ENCODE measurements at regions not wholly inside any gene's neighbourhood (a gene's known extent, or its start where the extent isn't known, plus 50 kb on each side); places are given as distances from the start of the nearest gene placed in this dataset.
"Not testable (repeated sequence)": the region's sequence is repeated elsewhere in the genome, so short reads cannot be mapped to it uniquely, and the experiment has no call there.

DNA sequence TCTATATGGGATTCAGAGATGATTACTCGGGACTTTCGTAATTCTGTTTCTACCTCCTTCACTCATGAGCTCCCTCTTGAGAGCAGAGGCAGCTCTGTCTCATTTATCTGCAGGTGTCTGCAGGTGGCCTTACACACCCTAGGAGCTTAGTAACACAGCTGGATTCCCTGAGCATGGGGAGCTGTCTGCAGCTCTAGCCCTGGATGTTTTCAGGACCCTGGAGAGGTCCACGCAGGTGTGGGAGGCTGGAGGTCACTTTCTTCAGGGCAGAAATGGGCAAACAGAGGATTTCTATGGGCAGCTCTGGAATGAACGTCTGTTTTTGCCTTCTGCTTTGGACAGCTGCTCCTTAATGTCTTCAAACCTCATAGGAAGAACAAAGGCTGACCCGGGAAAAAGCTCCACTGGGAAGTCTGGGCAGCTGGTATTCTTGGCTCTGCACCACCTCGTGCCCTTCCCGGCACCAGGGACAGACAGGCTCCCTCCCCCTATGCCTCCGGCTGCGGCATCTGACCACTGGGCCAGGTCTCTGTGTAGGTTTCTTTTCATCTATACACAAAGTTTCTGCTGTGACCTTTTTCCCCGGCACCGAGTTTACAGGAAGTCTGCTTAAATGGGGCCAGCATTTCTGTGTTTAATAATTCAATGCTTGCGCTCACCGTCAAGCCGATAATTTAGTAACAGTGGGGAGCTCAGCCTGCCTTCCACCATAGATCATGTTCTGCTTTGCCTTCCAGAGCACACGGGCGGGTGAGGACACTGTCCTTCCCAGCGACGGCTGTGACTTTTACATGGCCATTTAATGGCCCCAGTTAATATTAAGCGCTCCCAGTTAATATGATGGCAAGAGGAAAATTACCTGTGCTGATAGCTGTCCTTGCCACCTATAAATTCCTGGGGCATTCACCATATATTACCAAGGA lies 320.2 kb upstream of the SFSWAP start:
- no peak for DNase-seq (ENCODE audit: low spot score)

GRCh38 chr12:131391399-131391798 lies 319.5 kb upstream of the SFSWAP start:
- no peak for DNase-seq (ENCODE audit: low spot score)

GRCh38 chr12:131394752-131395151 lies 316.1 kb upstream of the SFSWAP start:
- DNase-seq (ENCODE audit: low spot score): not testable (repeated sequence)

DNA sequence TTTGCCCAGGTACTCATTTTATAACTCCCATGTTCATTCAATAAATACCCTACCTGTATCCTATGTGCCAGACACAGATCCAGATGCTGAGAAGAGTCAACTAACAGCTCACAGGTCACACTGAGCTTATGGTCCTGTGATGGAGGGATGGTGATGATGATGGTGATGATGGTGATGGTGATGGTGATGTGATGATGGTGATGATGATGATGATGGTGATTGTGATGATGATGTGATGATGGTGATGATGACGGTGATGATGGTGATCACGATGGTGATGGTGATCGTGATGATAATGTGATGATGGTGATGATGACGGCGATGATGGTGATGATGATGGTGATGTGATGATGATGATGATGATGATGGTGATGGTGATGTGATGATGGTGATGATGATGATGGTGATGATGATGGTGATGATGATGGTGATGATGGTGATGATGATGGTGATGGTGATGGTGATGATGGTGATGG lies 315.6 kb upstream of the SFSWAP start:
- not testable (repeated sequence) for DNase-seq (ENCODE audit: low spot score)

DNA sequence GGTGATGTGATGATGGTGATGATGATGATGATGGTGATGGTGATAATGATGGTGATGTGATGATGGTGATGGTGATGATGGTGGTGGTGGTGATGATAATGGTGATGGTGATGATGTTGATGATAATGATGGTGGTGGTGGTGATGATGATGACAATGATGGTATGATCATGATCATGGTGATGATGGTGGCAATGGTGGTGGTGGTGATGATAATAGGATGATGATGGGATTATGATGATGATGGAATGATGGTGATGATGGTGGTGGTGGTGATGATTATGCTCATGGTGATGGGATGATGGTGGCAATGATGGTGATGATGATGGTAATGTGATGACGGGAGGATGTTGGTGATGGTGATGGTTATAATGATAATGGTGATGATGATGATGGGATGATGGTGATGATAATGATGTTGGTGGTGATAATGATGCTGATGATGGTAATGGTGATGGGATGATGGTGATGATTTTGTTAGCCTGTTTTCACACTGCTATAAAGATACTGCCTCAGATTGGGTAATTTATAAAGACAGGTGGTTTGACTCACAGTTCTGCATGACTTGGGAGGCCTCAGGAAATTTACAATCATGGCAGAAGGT lies 314.8 kb upstream of the SFSWAP start:
- DNase-seq (ENCODE audit: low spot score): no peak

- DNase-seq (ENCODE audit: low spot score): no peak
Measured at GRCh38 chr12:131397493-131398181, 313.3 kb upstream of the SFSWAP start.

- no peak for DNase-seq (ENCODE audit: low spot score)
Measured at GRCh38 chr12:131399000-131399399, 311.9 kb upstream of the SFSWAP start.

DNA sequence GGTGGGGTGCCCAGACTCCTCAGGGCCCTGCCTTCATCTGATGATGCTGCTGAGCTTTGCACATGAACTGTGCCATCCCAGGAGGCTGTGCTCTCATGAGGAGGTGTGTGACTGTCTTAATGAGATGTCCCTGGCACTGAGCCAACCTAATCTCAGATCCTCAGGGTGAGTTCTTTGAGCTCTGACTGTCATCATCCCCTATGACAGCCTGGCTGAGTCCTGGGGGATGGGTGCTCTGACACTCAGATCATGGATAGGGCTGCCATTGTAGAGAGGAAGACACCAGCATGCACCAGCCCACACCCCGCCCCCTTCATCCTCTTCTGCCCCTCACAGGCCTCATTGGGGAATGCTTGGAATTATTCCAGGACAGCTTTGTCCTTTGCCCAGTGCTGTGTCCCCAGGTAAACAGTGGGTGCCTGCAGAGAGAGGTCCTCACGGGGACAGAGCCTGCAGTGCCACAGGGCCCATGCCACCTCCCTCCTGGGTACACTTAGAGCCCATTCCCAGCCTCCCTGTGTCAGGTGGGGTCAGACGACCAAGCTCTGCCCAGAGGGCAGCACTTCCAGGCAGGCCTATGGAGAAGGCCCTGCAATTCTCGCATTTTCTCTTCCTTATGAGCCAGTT lies 310.1 kb upstream of the SFSWAP start:
- DNase-seq (ENCODE audit: low spot score): not testable (repeated sequence)

DNA sequence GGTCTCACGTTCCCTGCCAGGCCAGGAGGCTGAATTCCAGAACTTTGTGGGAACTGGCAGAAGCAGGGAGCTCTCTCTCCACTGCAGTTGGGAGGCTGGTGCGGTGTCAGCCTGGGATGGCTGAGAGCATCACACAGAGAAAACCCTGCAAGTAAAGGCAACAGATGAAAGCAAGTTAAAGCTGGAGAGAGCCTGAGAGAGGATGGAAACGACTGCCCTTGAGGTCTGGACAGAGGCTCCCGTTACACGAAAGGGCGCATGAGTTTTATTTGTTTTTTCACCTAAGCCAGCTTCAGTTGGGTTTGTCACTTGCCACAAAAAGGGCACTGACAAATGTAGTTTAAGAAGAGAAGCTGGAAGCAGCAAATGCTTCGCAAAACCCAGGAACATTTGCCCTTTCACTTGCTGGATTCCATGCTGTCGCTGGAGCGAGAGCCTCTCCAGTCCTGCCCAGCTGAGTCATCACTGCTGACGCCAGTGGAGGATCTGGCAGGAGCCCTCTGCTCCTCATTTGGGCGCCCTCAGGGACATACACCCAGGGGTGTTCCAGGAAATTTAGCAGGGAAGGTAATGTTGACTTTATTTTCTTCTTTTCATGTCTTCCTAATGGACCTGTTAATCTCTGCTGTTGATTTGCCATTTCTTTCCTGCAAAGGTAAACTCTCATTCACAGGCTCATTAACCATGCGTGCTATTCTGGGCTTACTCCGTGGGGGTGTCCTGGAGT lies 308.8 kb upstream of the SFSWAP start:
- DNase-seq (ENCODE audit: low spot score): not testable (repeated sequence)

GRCh38 chr12:131402781-131403396 lies 308.0 kb upstream of the SFSWAP start:
- no peak for DNase-seq (ENCODE audit: low spot score)

DNA sequence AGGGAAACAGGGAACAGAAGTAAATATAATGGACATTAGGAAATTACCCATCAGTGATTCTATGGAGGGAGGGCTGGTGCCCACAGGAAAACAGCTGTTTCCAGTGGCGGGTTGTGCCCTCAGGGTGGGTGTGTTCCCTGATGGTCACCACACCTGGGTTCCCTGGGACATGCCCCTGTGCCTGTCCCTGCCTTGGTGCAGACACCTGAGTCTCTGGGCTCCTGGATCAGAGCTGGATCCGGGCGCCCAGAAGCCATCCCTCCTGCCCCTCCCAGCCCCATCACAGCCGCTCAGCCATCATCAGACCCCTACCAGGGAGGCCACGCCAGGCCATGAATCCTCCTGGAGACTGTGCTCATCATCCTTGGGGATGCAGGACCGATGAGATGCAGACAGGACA lies 307.2 kb upstream of the SFSWAP start:
- DNase-seq (ENCODE audit: low spot score): no peak

DNA sequence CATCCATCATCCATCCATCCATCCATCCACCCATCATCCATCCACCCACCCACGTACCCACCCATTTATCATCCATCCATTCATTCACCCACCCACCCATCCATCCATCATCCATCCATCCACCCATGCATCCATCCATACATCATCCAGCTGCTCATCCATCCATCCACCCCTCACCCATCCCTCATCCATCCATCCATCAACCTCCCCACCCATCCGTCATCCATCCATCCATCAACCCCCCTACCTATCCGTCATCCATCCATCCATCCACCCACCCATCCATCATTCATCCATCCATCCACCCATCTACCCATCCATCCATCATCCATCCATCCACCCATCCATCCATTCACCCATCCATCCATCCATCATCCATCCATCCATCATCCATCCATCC lies 306.2 kb upstream of the SFSWAP start:
- DNase-seq (ENCODE audit: low spot score): no peak

- DNase-seq (ENCODE audit: low spot score): no peak
Measured at GRCh38 chr12:131407221-131408035, 303.5 kb upstream of the SFSWAP start.

- DNase-seq (ENCODE audit: low spot score): no peak
Measured at GRCh38 chr12:131408036-131408365, 302.9 kb upstream of the SFSWAP start.

GRCh38 chr12:131408484-131408883 lies 302.4 kb upstream of the SFSWAP start:
- DNase-seq (ENCODE audit: low spot score): no peak

DNA sequence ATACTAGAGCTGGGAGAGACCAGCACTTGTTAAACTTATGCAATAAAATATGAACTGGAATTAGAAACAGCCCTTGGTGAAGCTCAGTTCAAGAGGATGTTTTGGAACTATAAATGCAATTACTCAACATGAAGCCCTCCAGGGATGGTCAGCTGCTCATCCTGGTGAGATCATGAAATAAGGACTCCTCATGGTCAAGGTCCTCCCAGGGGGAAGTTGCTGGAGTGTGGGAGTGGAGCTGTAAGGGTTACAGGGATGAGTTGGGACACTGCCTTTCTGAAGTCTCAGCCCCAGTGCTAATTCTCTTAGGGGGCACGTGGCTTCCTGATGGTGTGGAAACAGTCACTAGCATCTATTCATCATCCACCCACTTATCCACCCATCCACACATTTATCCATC lies 301.7 kb upstream of the SFSWAP start:
- DNase-seq (ENCODE audit: low spot score): no peak

- DNase-seq (ENCODE audit: low spot score): not testable (repeated sequence)
Measured at GRCh38 chr12:131411827-131412226, 299.1 kb upstream of the SFSWAP start.

GRCh38 chr12:131413006-131413405 lies 297.9 kb upstream of the SFSWAP start:
- no peak for DNase-seq (ENCODE audit: low spot score)

GRCh38 chr12:131413471-131413870 lies 297.4 kb upstream of the SFSWAP start:
- no peak for DNase-seq (ENCODE audit: low spot score)

DNA sequence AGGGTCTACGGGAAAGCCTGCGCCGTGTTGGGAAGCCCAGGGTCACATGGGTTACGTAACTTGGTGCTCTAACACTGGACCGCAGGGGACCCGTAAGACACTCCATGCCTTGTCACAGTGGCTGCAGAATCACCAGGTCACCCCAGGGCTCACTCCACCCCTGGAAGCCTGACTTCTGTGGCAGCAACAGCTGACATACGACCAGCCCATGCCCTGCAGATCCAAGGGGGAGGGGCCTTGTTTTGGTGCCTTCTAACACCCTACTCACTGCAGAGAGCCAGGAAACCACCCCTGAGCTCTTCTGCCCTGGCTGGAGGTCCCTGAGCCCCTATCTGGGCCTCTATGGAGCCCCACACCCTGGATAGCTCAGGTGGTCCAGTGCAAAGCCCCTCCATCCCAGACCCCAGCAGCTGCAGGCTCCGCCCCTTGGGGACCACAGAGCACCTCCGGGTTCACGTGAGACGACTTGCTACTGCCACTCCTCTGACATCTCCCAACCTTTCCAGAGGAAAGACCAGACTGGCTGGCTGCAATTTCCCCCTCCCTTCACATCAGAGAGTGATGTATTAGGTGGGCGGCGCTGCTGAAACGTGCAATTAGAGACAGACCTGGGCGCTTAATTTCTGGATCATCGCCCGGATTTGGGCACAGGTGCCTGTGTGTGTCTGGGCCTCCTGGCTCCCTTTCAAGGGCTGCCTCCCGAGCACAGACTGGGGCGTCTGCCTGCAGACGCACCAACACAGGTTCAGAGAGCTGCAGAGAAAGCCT lies 296.6 kb upstream of the SFSWAP start:
- not testable (repeated sequence) for DNase-seq (ENCODE audit: low spot score)

All from AG20443 (cell line).